WTC11 (cell line): ENCODE measurements at regions not wholly inside any gene's neighbourhood (a gene's known extent, or its start where the extent isn't known, plus 50 kb on each side); places are given as distances from the start of the nearest gene placed in this dataset.

Source experiments
- CREB1 ChIP-seq: sonication (generic); formaldehyde crosslinking; IDR thresholded peaks from 2 replicates; pipeline ENCODE4 v1.8.0; 2023; ENCODE audit warnings: mild to moderate bottlenecking, missing genetic modification reagents
- ELF4 ChIP-seq: sonication (generic); formaldehyde crosslinking; IDR thresholded peaks from 2 replicates; pipeline ENCODE4 v1.8.1; 2022; ENCODE audit warnings: low read depth, mild to moderate bottlenecking, moderate library complexity, missing genetic modification reagents
- ESRRA ChIP-seq: sonication (generic); formaldehyde crosslinking; IDR thresholded peaks from 2 replicates; pipeline ENCODE4 v1.8.1; 2022; ENCODE audit warnings: mild to moderate bottlenecking, missing genetic modification reagents, borderline replicate concordance
- TEAD4 ChIP-seq: sonication (generic); formaldehyde crosslinking; IDR thresholded peaks from 2 replicates; pipeline ENCODE4 v1.8.0; 2022; ENCODE audit warnings: mild to moderate bottlenecking, missing genetic modification reagents
- TF ChIP-seq, protein P1 (sequence below): fragments of 200-600 bp; IDR thresholded peaks from 2 replicates; pipeline ENCODE4 v1.8.0; 2022; ENCODE audit warnings: antibody characterized with exemption
- TF ChIP-seq, protein P2 (sequence below): fragments of 250-450 bp; sonication (Bioruptor Pico); IDR thresholded peaks from 2 replicates; pipeline ENCODE4 v1.9.0; 2021; ENCODE audit warnings: mild to moderate bottlenecking
- TF ChIP-seq, protein P3 (sequence below): sonication (generic); formaldehyde crosslinking; IDR thresholded peaks from 2 replicates; pipeline ENCODE4 v1.8.1; 2023; ENCODE audit warnings: mild to moderate bottlenecking, missing genetic modification reagents, moderate library complexity

DNA sequence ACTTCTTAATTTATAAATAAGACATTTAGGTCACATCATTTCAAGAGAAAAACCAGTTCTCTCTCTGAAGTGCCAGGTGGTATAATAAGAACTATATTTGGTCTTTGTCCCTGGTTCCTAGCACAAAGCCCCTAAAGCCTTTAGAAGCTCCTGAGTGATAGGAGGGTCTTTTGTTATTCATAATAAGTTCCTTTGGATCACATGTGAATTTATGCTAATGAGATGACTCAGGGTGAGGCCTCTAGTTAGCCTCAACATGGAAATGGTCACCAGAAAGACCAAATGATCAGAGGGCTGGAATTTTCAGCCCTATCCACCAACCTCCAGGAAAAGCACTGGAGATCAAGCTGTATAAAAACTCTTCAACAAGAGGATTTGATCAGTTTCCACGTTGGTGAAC, 68.1 kb upstream of the BLTP1 start:
- TF ChIP-seq, protein P1, sequence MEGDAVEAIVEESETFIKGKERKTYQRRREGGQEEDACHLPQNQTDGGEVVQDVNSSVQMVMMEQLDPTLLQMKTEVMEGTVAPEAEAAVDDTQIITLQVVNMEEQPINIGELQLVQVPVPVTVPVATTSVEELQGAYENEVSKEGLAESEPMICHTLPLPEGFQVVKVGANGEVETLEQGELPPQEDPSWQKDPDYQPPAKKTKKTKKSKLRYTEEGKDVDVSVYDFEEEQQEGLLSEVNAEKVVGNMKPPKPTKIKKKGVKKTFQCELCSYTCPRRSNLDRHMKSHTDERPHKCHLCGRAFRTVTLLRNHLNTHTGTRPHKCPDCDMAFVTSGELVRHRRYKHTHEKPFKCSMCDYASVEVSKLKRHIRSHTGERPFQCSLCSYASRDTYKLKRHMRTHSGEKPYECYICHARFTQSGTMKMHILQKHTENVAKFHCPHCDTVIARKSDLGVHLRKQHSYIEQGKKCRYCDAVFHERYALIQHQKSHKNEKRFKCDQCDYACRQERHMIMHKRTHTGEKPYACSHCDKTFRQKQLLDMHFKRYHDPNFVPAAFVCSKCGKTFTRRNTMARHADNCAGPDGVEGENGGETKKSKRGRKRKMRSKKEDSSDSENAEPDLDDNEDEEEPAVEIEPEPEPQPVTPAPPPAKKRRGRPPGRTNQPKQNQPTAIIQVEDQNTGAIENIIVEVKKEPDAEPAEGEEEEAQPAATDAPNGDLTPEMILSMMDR = no peak
- TF ChIP-seq TEAD4 (CRISPR knock-in tag) (no peak), CREB1 (CRISPR knock-in tag) (no peak), ESRRA (CRISPR knock-in tag) (no peak), ELF4 (CRISPR knock-in tag) (no peak)
- TF ChIP-seq, protein P2, sequence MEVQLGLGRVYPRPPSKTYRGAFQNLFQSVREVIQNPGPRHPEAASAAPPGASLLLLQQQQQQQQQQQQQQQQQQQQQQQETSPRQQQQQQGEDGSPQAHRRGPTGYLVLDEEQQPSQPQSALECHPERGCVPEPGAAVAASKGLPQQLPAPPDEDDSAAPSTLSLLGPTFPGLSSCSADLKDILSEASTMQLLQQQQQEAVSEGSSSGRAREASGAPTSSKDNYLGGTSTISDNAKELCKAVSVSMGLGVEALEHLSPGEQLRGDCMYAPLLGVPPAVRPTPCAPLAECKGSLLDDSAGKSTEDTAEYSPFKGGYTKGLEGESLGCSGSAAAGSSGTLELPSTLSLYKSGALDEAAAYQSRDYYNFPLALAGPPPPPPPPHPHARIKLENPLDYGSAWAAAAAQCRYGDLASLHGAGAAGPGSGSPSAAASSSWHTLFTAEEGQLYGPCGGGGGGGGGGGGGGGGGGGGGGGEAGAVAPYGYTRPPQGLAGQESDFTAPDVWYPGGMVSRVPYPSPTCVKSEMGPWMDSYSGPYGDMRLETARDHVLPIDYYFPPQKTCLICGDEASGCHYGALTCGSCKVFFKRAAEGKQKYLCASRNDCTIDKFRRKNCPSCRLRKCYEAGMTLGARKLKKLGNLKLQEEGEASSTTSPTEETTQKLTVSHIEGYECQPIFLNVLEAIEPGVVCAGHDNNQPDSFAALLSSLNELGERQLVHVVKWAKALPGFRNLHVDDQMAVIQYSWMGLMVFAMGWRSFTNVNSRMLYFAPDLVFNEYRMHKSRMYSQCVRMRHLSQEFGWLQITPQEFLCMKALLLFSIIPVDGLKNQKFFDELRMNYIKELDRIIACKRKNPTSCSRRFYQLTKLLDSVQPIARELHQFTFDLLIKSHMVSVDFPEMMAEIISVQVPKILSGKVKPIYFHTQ (CRISPR knock-in tag) = no peak
- TF ChIP-seq, protein P3, sequence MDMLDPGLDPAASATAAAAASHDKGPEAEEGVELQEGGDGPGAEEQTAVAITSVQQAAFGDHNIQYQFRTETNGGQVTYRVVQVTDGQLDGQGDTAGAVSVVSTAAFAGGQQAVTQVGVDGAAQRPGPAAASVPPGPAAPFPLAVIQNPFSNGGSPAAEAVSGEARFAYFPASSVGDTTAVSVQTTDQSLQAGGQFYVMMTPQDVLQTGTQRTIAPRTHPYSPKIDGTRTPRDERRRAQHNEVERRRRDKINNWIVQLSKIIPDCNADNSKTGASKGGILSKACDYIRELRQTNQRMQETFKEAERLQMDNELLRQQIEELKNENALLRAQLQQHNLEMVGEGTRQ (CRISPR knock-in tag) = no peak
